ENCODE measurements at regions not wholly inside any gene's neighbourhood (a gene's known extent, or its start where the extent isn't known, plus 50 kb on each side); places are given as distances from the start of the nearest gene placed in this dataset.

GRCh38 chr3:30288830-30289229 is 317.6 kb upstream of the TGFBR2 start:
- H3K4me1 ChIP-seq (ENCODE audit: control insufficient read depth, insufficient read depth, low read length): peaks cover 12% of the 10 kb centered on the region
- H3K27ac ChIP-seq (ENCODE audit: low read length): no peak overlapping the region

GRCh38 chr3:30289324-30289723 is 317.1 kb upstream of the TGFBR2 start:
- no peaks in the 10 kb centered on the region for H3K27me3 ChIP-seq (ENCODE audit: control insufficient read depth, insufficient read depth, low read length)
- H3K36me3 ChIP-seq (ENCODE audit: control insufficient read depth, insufficient read depth, low read length): no peaks in the 10 kb centered on the region
- no peak for DNase-seq
- H3K27ac ChIP-seq (ENCODE audit: low read length): no peak overlapping the region
- peaks cover 12% of the 10 kb centered on the region for H3K4me1 ChIP-seq (ENCODE audit: control insufficient read depth, insufficient read depth, low read length)
- H3K4me3 ChIP-seq (ENCODE audit: low read length): no peak overlapping the region
- no CpG with 5 or more reads among the region's 1 CpG for WGBS (ENCODE audit: insufficient coverage)
- H3K9me3 ChIP-seq (replicated peaks; ENCODE audit: control insufficient read depth, low read depth, low read length): no peaks in the 10 kb centered on the region

More at GRCh38 chr3:30288830-30289229, 317.6 kb upstream of the TGFBR2 start:
- H3K27me3 ChIP-seq (ENCODE audit: control insufficient read depth, insufficient read depth, low read length): no peaks in the 10 kb centered on the region
- no peak for DNase-seq
- H3K4me3 ChIP-seq (ENCODE audit: low read length): no peak overlapping the region
- no peaks in the 10 kb centered on the region for H3K36me3 ChIP-seq (ENCODE audit: control insufficient read depth, insufficient read depth, low read length)
- no peaks in the 10 kb centered on the region for H3K9me3 ChIP-seq (replicated peaks; ENCODE audit: control insufficient read depth, low read depth, low read length)

GRCh38 chr3:30289766-30290165 is 316.6 kb upstream of the TGFBR2 start:
- no peaks in the 10 kb centered on the region for H3K27me3 ChIP-seq (ENCODE audit: control insufficient read depth, insufficient read depth, low read length)
- H3K4me3 ChIP-seq (ENCODE audit: low read length): no peak overlapping the region
- no peaks in the 10 kb centered on the region for H3K36me3 ChIP-seq (ENCODE audit: control insufficient read depth, insufficient read depth, low read length)
- no peaks in the 10 kb centered on the region for H3K9me3 ChIP-seq (replicated peaks; ENCODE audit: control insufficient read depth, low read depth, low read length)
- peaks cover 12% of the 10 kb centered on the region for H3K4me1 ChIP-seq (ENCODE audit: control insufficient read depth, insufficient read depth, low read length)
- no peak for DNase-seq
- no CpG with 5 or more reads among the region's 1 CpG for WGBS (ENCODE audit: insufficient coverage)
- H3K27ac ChIP-seq (ENCODE audit: low read length): no peak overlapping the region

- no peak overlapping the region for H3K27ac ChIP-seq (ENCODE audit: low read length)
- no peak for DNase-seq
- WGBS (ENCODE audit: insufficient coverage): 86% methylated on average over 10 of the region's 12 CpGs
- no peaks in the 10 kb centered on the region for H3K9me3 ChIP-seq (replicated peaks; ENCODE audit: control insufficient read depth, low read depth, low read length)
- H3K36me3 ChIP-seq (ENCODE audit: control insufficient read depth, insufficient read depth, low read length): no peaks in the 10 kb centered on the region
- H3K4me1 ChIP-seq (ENCODE audit: control insufficient read depth, insufficient read depth, low read length): peaks cover 12% of the 10 kb centered on the region
- H3K4me3 ChIP-seq (ENCODE audit: low read length): no peak overlapping the region
- no peaks in the 10 kb centered on the region for H3K27me3 ChIP-seq (ENCODE audit: control insufficient read depth, insufficient read depth, low read length)
Observed at GRCh38 chr3:30290479-30290878, 315.9 kb upstream of the TGFBR2 start.

- WGBS (ENCODE audit: insufficient coverage): 60% methylated on average over 1 of the region's 5 CpGs
- no peaks in the 10 kb centered on the region for H3K9me3 ChIP-seq (replicated peaks; ENCODE audit: control insufficient read depth, low read depth, low read length)
- H3K36me3 ChIP-seq (ENCODE audit: control insufficient read depth, insufficient read depth, low read length): no peaks in the 10 kb centered on the region
- peaks cover 5% of the 10 kb centered on the region for H3K4me1 ChIP-seq (ENCODE audit: control insufficient read depth, insufficient read depth, low read length)
- H3K27me3 ChIP-seq (ENCODE audit: control insufficient read depth, insufficient read depth, low read length): no peaks in the 10 kb centered on the region
- no peak for DNase-seq
- no peak overlapping the region for H3K27ac ChIP-seq (ENCODE audit: low read length)
- no peak overlapping the region for H3K4me3 ChIP-seq (ENCODE audit: low read length)
Observed at GRCh38 chr3:30292192-30292893, 314.1 kb upstream of the TGFBR2 start.

GRCh38 chr3:30293621-30294240 is 312.7 kb upstream of the TGFBR2 start:
- peak overlapping the region; percentile 25 for H3K27ac ChIP-seq (ENCODE audit: low read length)
- WGBS (ENCODE audit: insufficient coverage): 65% methylated on average over 4 of the region's 6 CpGs
- H3K9me3 ChIP-seq (replicated peaks; ENCODE audit: control insufficient read depth, low read depth, low read length): no peaks in the 10 kb centered on the region
- peaks cover 5% of the 10 kb centered on the region for H3K4me1 ChIP-seq (ENCODE audit: control insufficient read depth, insufficient read depth, low read length)
- H3K4me3 ChIP-seq (ENCODE audit: low read length): no peak overlapping the region
- peak; percentile 19 for DNase-seq
- no peaks in the 10 kb centered on the region for H3K27me3 ChIP-seq (ENCODE audit: control insufficient read depth, insufficient read depth, low read length)
- H3K36me3 ChIP-seq (ENCODE audit: control insufficient read depth, insufficient read depth, low read length): no peaks in the 10 kb centered on the region

- Histone ChIP-seq H3K4me3 (ENCODE audit: low read length) (no peak overlapping the region), H3K27me3 (ENCODE audit: control insufficient read depth, insufficient read depth, low read length) (no peaks in the 10 kb centered on the region), H3K36me3 (ENCODE audit: control insufficient read depth, insufficient read depth, low read length) (no peaks in the 10 kb centered on the region), H3K27ac (ENCODE audit: low read length) (peak overlapping the region; percentile 25), H3K9me3 (replicated peaks; ENCODE audit: control insufficient read depth, low read depth, low read length) (no peaks in the 10 kb centered on the region), H3K4me1 (ENCODE audit: control insufficient read depth, insufficient read depth, low read length) (peaks cover 5% of the 10 kb centered on the region)
- peak; percentile 75 for DNase-seq
- 33% methylated on average over 3 of the region's 4 CpGs for WGBS (ENCODE audit: insufficient coverage)
Observed at GRCh38 chr3:30294241-30294667, 312.1 kb upstream of the TGFBR2 start.

GRCh38 chr3:30297112-30297511 is 309.3 kb upstream of the TGFBR2 start:
- Histone ChIP-seq H3K4me3 (ENCODE audit: low read length) (no peak overlapping the region), H3K27ac (ENCODE audit: low read length) (no peak overlapping the region), H3K27me3 (ENCODE audit: control insufficient read depth, insufficient read depth, low read length) (no peaks in the 10 kb centered on the region), H3K9me3 (replicated peaks; ENCODE audit: control insufficient read depth, low read depth, low read length) (no peaks in the 10 kb centered on the region), H3K36me3 (ENCODE audit: control insufficient read depth, insufficient read depth, low read length) (no peaks in the 10 kb centered on the region), H3K4me1 (ENCODE audit: control insufficient read depth, insufficient read depth, low read length) (no peaks in the 10 kb centered on the region)
- no CpG with 5 or more reads among the region's 1 CpG for WGBS (ENCODE audit: insufficient coverage)
- DNase-seq: no peak

- Histone ChIP-seq H3K27ac (ENCODE audit: low read length) (no peak overlapping the region), H3K4me1 (ENCODE audit: control insufficient read depth, insufficient read depth, low read length) (no peaks in the 10 kb centered on the region), H3K36me3 (ENCODE audit: control insufficient read depth, insufficient read depth, low read length) (no peaks in the 10 kb centered on the region), H3K27me3 (ENCODE audit: control insufficient read depth, insufficient read depth, low read length) (no peaks in the 10 kb centered on the region), H3K4me3 (ENCODE audit: low read length) (no peak overlapping the region), H3K9me3 (replicated peaks; ENCODE audit: control insufficient read depth, low read depth, low read length) (peaks cover 5% of the 10 kb centered on the region)
- no CpG with 5 or more reads among the region's 3 CpGs for WGBS (ENCODE audit: insufficient coverage)
- no peak for DNase-seq
Observed at GRCh38 chr3:30299674-30300385, 306.6 kb upstream of the TGFBR2 start.

- DNase-seq: no peak
- WGBS (ENCODE audit: insufficient coverage): no CpG with 5 or more reads among the region's 1 CpG
- H3K4me1 ChIP-seq (ENCODE audit: control insufficient read depth, insufficient read depth, low read length): no peaks in the 10 kb centered on the region
- peaks cover 5% of the 10 kb centered on the region for H3K9me3 ChIP-seq (replicated peaks; ENCODE audit: control insufficient read depth, low read depth, low read length)
- no peaks in the 10 kb centered on the region for H3K27me3 ChIP-seq (ENCODE audit: control insufficient read depth, insufficient read depth, low read length)
- no peak overlapping the region for H3K4me3 ChIP-seq (ENCODE audit: low read length)
- H3K36me3 ChIP-seq (ENCODE audit: control insufficient read depth, insufficient read depth, low read length): no peaks in the 10 kb centered on the region
- H3K27ac ChIP-seq (ENCODE audit: low read length): no peak overlapping the region
Observed at GRCh38 chr3:30300809-30301208, 305.6 kb upstream of the TGFBR2 start.
